ENCODE measurements at regions not wholly inside any gene's neighbourhood (a gene's known extent, or its start where the extent isn't known, plus 50 kb on each side); places are given as distances from the start of the nearest gene placed in this dataset.

- Histone ChIP-seq H3K27ac (no peak overlapping the region), H3K36me3 (no peaks in the 10 kb centered on the region), H3K9me3 (no peaks in the 10 kb centered on the region), H3K4me1 (no peaks in the 10 kb centered on the region), H3K27me3 (replicated peaks in 1 of 7) (peaks cover 0 to 9% (median 0%) of the 10 kb centered on the region in 7 donors), H3K4me3 (no peak overlapping the region)
- intact Hi-C loops (cut with DNase I; ENCODE audit: low total_unique reads) = no loop called here
- 75 to 96% (median 93%) methylated on average over 3 of the region's 3 CpGs for WGBS, 5 donors
- TF ChIP-seq POLR2AphosphoS5 (IDR thresholded peaks at IDR 0.05) = no peak
- TF ChIP-seq POLR2A (IDR thresholded peaks at IDR 0.05) = no peak
- no peak for TF ChIP-seq CTCF (IDR thresholded peaks at IDR 0.05 in 8 of 11, conservative IDR thresholded peaks at IDR 0.05 in 3 of 11)
- DNase-seq = no peak
Measured at GRCh38 chr12:112656141-112656540, 135.4 kb upstream of the RPH3A start.

- TF ChIP-seq CTCF (IDR thresholded peaks at IDR 0.05 in 8 of 11, conservative IDR thresholded peaks at IDR 0.05 in 3 of 11) = no peak
- no peak for TF ChIP-seq POLR2AphosphoS5 (IDR thresholded peaks at IDR 0.05)
- TF ChIP-seq POLR2A (IDR thresholded peaks at IDR 0.05) = no peak
Measured at GRCh38 chr12:112664569-112664968, 127.0 kb upstream of the RPH3A start.

GRCh38 chr12:112665958-112666357, 125.6 kb upstream of the RPH3A start:
- intact Hi-C loops (cut with DNase I; ENCODE audit: low total_unique reads) = no loop called here
- no peak for TF ChIP-seq CTCF (IDR thresholded peaks at IDR 0.05 in 8 of 11, conservative IDR thresholded peaks at IDR 0.05 in 3 of 11)
- Histone ChIP-seq H3K36me3 (no peaks in the 10 kb centered on the region), H3K27me3 (replicated peaks in 1 of 7) (peaks cover 0 to 50% (median 0%) of the 10 kb centered on the region in 7 donors), H3K4me3 (no peak overlapping the region), H3K9me3 (no peaks in the 10 kb centered on the region), H3K27ac (no peak overlapping the region), H3K4me1 (no peaks in the 10 kb centered on the region)
- WGBS, 5 donors = 52 to 70% (median 57%) methylated on average over 2 of the region's 2 CpGs
- DNase-seq = no peak

More at GRCh38 chr12:112664569-112664968, 127.0 kb upstream of the RPH3A start:
- no peak overlapping the region for H3K27ac ChIP-seq
- H3K27me3 ChIP-seq (replicated peaks in 1 of 7) = peaks cover 0 to 56% (median 2%) of the 10 kb centered on the region in 7 donors
- H3K4me3 ChIP-seq = no peak overlapping the region
- 35 to 47% (median 46%) methylated on average over 8 of the region's 8 CpGs for WGBS, 5 donors
- no peaks in the 10 kb centered on the region for H3K4me1 ChIP-seq
- intact Hi-C loops (cut with DNase I; ENCODE audit: low total_unique reads) = no loop called here
- no peak for DNase-seq
- H3K36me3 ChIP-seq = no peaks in the 10 kb centered on the region
- H3K9me3 ChIP-seq = no peaks in the 10 kb centered on the region

- H3K27me3 ChIP-seq (replicated peaks in 1 of 7) = peaks cover 0 to 32% (median 0%) of the 10 kb centered on the region in 7 donors
- 65 to 87% (median 82%) methylated on average over 1 of the region's 1 CpG for WGBS, 5 donors
- no peak overlapping the region for H3K4me3 ChIP-seq
- no peaks in the 10 kb centered on the region for H3K4me1 ChIP-seq
- H3K27ac ChIP-seq = no peak overlapping the region
- H3K9me3 ChIP-seq = no peaks in the 10 kb centered on the region
- TF ChIP-seq CTCF (IDR thresholded peaks at IDR 0.05 in 8 of 11, conservative IDR thresholded peaks at IDR 0.05 in 3 of 11) (no peak), POLR2AphosphoS5 (IDR thresholded peaks at IDR 0.05) (no peak)
- no peak for DNase-seq
- intact Hi-C loops (cut with DNase I; ENCODE audit: low total_unique reads) = no loop called here
- H3K36me3 ChIP-seq = no peaks in the 10 kb centered on the region
Measured at GRCh38 chr12:112671564-112671963, 120.0 kb upstream of the RPH3A start.
